ENCODE measurements at regions not wholly inside any gene's neighbourhood (a gene's known extent, or its start where the extent isn't known, plus 50 kb on each side); places are given as distances from the start of the nearest gene placed in this dataset.

DNA sequence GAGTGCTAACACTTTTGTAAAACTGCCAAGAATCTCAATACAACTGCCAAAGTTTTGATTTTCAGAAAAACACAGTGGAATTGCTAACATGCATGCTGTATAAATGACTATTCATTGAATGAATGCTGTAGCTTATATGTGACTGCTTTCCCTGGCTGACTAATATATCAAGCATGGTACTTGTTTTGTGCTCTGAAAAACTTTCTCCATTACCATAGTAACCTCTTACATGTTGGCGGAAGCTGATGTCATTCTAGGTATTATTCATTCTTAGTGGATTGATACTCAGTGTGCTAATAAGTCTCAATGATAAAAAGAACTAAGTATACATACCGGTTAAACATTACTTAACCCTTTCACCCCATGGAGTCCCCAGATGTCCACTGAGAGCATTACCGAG lies 166.1 kb upstream of the MYO16 start:
- H3K9me3 ChIP-seq = no peaks in the 10 kb centered on the region
- WGBS, 2 donors (ENCODE audit: low coverage in 1 of 2) = 29 to 36% methylated on average over 3 of the region's 3 CpGs
- H3K36me3 ChIP-seq = no peaks in the 10 kb centered on the region
- no peaks in the 10 kb centered on the region for H3K4me1 ChIP-seq
- no peak for TF ChIP-seq EP300 (IDR thresholded peaks at IDR 0.05)
- no peak for TF ChIP-seq POLR2A (IDR thresholded peaks at IDR 0.05)
- TF ChIP-seq, protein P1, sequence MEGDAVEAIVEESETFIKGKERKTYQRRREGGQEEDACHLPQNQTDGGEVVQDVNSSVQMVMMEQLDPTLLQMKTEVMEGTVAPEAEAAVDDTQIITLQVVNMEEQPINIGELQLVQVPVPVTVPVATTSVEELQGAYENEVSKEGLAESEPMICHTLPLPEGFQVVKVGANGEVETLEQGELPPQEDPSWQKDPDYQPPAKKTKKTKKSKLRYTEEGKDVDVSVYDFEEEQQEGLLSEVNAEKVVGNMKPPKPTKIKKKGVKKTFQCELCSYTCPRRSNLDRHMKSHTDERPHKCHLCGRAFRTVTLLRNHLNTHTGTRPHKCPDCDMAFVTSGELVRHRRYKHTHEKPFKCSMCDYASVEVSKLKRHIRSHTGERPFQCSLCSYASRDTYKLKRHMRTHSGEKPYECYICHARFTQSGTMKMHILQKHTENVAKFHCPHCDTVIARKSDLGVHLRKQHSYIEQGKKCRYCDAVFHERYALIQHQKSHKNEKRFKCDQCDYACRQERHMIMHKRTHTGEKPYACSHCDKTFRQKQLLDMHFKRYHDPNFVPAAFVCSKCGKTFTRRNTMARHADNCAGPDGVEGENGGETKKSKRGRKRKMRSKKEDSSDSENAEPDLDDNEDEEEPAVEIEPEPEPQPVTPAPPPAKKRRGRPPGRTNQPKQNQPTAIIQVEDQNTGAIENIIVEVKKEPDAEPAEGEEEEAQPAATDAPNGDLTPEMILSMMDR (IDR thresholded peaks at IDR 0.05) = no peak
- no peak for TF ChIP-seq POLR2AphosphoS5 (IDR thresholded peaks at IDR 0.05)
- no peaks in the 10 kb centered on the region for H3K27me3 ChIP-seq
- ATAC-seq = no peak
- H3K4me3 ChIP-seq = no peak overlapping the region
- no peak overlapping the region for H3K27ac ChIP-seq

DNA sequence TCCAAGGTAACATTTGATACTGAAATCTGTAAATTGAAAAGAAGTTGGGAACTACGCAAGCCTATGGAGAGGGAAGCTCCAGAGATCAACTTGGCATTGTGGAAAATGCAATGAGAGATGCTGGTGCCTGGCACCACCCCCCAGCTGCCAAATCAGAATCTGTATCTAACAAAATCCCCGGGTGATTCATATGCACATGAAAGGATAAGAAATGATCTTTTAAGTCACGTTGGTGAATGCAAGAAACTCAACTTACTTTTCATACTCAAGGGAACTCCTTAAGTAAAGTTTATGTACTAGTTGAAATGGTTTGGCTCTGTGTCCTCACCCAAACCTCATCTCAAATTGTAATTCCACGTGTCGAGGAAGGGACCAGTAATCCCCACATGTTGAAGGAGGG lies 158.5 kb upstream of the MYO16 start:
- 72 to 77% methylated on average over 3 to 5 of the region's 5 CpGs for WGBS, 2 donors (ENCODE audit: low coverage in 1 of 2)
- Histone ChIP-seq H3K36me3 (no peaks in the 10 kb centered on the region), H3K4me1 (no peaks in the 10 kb centered on the region), H3K9me3 (no peaks in the 10 kb centered on the region), H3K27me3 (no peaks in the 10 kb centered on the region), H3K27ac (no peak overlapping the region), H3K4me3 (no peak overlapping the region)
- TF ChIP-seq, protein P1 (IDR thresholded peaks at IDR 0.05) = no peak
- TF ChIP-seq EP300 (IDR thresholded peaks at IDR 0.05) (no peak), POLR2A (IDR thresholded peaks at IDR 0.05) (no peak)
- ATAC-seq = no peak

DNA sequence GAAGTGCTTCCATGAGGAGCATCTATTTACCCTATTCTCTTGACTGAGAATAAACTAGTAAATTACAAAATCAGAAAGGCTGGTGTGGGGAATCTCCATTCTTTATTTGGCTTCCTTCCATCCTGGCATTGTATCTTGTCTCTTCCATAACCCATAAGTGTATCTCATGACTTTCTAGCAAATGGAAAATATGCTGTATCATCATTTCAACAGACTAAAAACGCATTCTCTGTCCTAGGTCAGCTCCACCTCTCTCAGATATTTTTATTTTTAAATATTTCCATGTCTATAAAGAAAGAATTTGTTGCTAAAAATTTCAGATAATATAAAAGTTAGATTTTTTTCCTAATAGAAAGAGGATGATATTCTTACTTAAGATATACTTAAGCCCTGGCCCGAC lies 154.2 kb upstream of the MYO16 start:
- H3K27ac ChIP-seq = no peak overlapping the region
- TF ChIP-seq POLR2AphosphoS5 (IDR thresholded peaks at IDR 0.05) (no peak), EP300 (IDR thresholded peaks at IDR 0.05) (no peak), POLR2A (IDR thresholded peaks at IDR 0.05) (no peak)
- TF ChIP-seq, protein P1 (IDR thresholded peaks at IDR 0.05) = no peak
- no peaks in the 10 kb centered on the region for H3K27me3 ChIP-seq
- no peaks in the 10 kb centered on the region for H3K4me1 ChIP-seq
- no peaks in the 10 kb centered on the region for H3K9me3 ChIP-seq
- no peaks in the 10 kb centered on the region for H3K36me3 ChIP-seq
- 87 to 100% methylated on average over 2 of the region's 2 CpGs for WGBS, 2 donors (ENCODE audit: low coverage in 1 of 2)
- no peak overlapping the region for H3K4me3 ChIP-seq
- no peak for ATAC-seq

DNA sequence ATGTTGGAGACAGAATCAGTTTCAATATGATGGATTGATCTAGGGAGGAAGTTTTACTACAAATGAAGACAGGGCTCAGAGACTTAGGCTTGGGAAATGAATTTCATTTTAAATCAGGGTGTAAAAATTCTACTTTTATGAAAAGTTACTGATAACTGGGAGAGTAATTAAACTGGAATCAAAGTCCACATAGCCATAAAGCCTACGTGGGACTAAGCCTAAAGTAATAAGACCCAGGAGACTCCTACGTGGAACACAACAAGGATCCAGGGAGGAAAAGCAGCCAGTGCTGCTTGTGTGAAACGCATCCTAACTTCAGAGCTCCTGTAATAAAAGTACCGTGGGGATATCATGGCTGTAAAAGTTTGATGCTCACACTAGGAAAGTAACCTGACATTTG lies 152.0 kb upstream of the MYO16 start:
- Histone ChIP-seq H3K36me3 (no peaks in the 10 kb centered on the region), H3K4me1 (no peaks in the 10 kb centered on the region), H3K27me3 (no peaks in the 10 kb centered on the region), H3K9me3 (no peaks in the 10 kb centered on the region), H3K4me3 (no peak overlapping the region), H3K27ac (no peak overlapping the region)
- TF ChIP-seq POLR2A (IDR thresholded peaks at IDR 0.05) = no peak
- TF ChIP-seq EP300 (IDR thresholded peaks at IDR 0.05) = no peak
- TF ChIP-seq, protein P1 (IDR thresholded peaks at IDR 0.05) = no peak
- no peak for TF ChIP-seq POLR2AphosphoS5 (IDR thresholded peaks at IDR 0.05)
- 49 to 58% methylated on average over 4 of the region's 4 CpGs for WGBS, 2 donors (ENCODE audit: low coverage in 1 of 2)
- no peak for ATAC-seq

DNA sequence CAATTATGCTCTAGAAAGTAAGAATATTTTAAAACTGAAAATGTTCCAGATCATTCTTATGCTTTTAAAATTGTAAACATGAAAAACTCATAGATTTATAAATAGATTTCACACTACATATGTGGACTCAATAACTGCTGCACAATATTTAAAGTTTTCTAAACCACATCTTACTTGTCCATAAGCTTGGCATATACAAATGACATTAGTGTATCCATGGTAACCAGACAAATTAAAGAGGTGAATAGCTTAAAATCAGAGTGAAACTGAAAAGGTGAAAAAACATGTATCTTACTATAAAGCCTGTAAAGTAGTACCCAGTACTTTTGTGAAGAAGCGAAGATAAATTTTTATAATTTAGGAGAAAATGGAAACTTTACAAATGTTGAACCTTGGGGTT lies 151.2 kb upstream of the MYO16 start:
- no peak for ATAC-seq
- Histone ChIP-seq H3K4me1 (no peaks in the 10 kb centered on the region), H3K27me3 (no peaks in the 10 kb centered on the region), H3K4me3 (no peak overlapping the region), H3K36me3 (no peaks in the 10 kb centered on the region), H3K27ac (no peak overlapping the region), H3K9me3 (no peaks in the 10 kb centered on the region)
- TF ChIP-seq POLR2A (IDR thresholded peaks at IDR 0.05) = no peak
- no peak for TF ChIP-seq EP300 (IDR thresholded peaks at IDR 0.05)
- TF ChIP-seq, protein P1 (IDR thresholded peaks at IDR 0.05) = no peak
- no peak for TF ChIP-seq POLR2AphosphoS5 (IDR thresholded peaks at IDR 0.05)
- WGBS, 2 donors (ENCODE audit: low coverage in 1 of 2) = 86 to 91% methylated on average over 1 of the region's 1 CpG

All from gastroesophageal sphincter (tissue), 4 donors.